NCI-H2196 (cell line): ENCODE measurements at regions not wholly inside any gene's neighbourhood (a gene's known extent, or its start where the extent isn't known, plus 50 kb on each side); places are given as distances from the start of the nearest gene placed in this dataset.

ENCODE experiments used
- DNase-seq: peaks from one replicate; lab custom pipeline; 2025; ENCODE audit not compliant: unreplicated experiment; lab: John Stamatoyannopoulos, UW

- no peak for DNase-seq
Measured at GRCh38 chr16:27123795-27124409, 57.2 kb downstream of the C16orf82 start.

- no peak for DNase-seq
Measured at GRCh38 chr16:27127308-27127707, 60.6 kb downstream of the C16orf82 start.

DNA sequence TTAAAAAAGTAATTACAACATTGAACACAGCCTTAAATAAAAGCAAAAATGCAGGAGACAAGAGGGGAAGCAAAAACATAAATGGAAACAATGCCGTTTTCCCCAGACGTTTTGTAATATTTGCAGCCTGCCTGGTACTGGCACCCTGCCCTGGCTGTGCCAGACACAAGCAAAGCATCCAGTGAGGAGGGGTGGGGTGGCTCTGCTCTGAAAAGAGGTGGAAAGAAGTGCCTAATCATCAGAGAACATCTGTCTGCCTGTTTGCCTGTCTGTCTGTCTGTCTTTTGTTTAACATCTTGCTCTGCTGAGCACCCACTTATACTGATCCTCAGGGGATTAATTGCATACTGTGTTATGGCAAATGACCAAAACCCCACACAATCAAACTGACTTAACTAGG, 62.7 kb downstream of the C16orf82 start:
- DNase-seq: peak; percentile 24

DNA sequence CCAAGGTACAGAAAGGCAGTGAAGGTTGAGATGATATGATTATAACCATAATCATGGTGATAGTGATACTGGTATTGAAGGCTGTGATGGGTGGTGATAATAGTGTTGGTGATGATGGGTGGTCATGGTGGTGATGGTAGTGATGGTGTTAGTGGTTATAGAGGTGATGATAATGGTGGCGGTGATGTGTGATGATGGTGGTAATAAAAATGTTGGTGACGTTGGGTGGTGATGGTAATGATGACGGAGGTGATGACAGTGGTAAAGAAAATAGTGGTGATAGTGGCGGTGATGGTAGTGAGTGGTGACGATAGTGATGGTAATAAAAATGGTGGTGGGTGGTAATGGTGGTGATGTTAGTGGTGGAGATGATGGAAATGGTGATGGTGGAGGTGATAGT, 65.1 kb upstream of the KDM8 start:
- DNase-seq: no peak

DNA sequence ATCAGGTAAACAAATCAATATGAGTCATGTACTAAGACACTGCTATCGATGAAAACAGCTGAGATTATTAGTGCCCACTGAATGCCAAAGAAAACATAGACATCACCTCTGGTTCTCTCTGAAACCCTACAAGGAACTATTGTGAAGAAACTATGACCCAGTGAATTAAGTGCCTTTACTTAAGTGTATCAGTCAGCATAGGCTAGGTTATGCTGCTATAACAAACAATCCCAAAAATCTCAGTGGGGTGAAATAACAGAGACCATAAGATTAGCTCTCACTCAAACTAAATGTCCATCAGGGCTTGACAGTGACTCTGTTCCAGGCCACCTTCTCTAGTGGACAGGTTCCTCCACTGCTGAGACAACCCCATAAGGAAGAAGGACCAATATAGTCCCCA, 57.7 kb upstream of the KDM8 start:
- no peak for DNase-seq

- no peak for DNase-seq
Measured at GRCh38 chr16:27149986-27150385, 53.3 kb upstream of the KDM8 start.

GRCh38 chr16:27152121-27152520, 51.2 kb upstream of the KDM8 start:
- DNase-seq: no peak

GRCh38 chr16:27152801-27153200, 50.5 kb upstream of the KDM8 start:
- no peak for DNase-seq
